Stimulated activated memory B cell treated with anti-CD40 and anti-IgM and Interleukin-4, amounts not matched to agents 10 μg/mL and 1 μg/mL and 100 μg/mL, for 72 hours (primary cell): ENCODE measurements at regions not wholly inside any gene's neighbourhood (a gene's known extent, or its start where the extent isn't known, plus 50 kb on each side); places are given as distances from the start of the nearest gene placed in this dataset.
A peak's percentile ranks its signal among the peaks of the same experiment; 100 is the strongest.

Experiments
- ATAC-seq: fragments of 150-1000 bp; cut with Tn5 transposase; 2 replicates; pipeline ENCODE4 v1.10.0; 2021
- H3K27ac Mint-ChIP-seq: one replicate; pipeline ENCODE4 v1.8.0; 2022; ENCODE audit warnings: mild to moderate bottlenecking, mixed read lengths
- H3K27me3 Mint-ChIP-seq: one replicate; pipeline ENCODE4 v1.8.0; 2022; ENCODE audit warnings: mixed read lengths
- H3K36me3 Mint-ChIP-seq: one replicate; pipeline ENCODE4 v1.8.0; 2022; ENCODE audit warnings: mixed read lengths
- H3K4me1 Mint-ChIP-seq: one replicate; pipeline ENCODE4 v1.8.0; 2022; ENCODE audit warnings: mixed read lengths
- H3K4me3 Mint-ChIP-seq: one replicate; pipeline ENCODE4 v1.8.0; 2022; ENCODE audit warnings: mild to moderate bottlenecking, moderate library complexity, mixed read lengths
- H3K9me3 Mint-ChIP-seq: one replicate; pipeline ENCODE4 v1.8.0; 2022; ENCODE audit warnings: mixed read lengths

GRCh38 chr12:13371797-13372196 lies 175.3 kb downstream of the EMP1 start:
- Mint-ChIP-seq H3K4me3 (no peak overlapping the region), H3K9me3 (no peaks in the 10 kb centered on the region), H3K27me3 (no peaks in the 10 kb centered on the region), H3K4me1 (peaks cover 11% of the 10 kb centered on the region), H3K27ac (no peak overlapping the region), H3K36me3 (no peaks in the 10 kb centered on the region)
- ATAC-seq: no peak

- Mint-ChIP-seq H3K27me3 (no peaks in the 10 kb centered on the region), H3K9me3 (no peaks in the 10 kb centered on the region), H3K27ac (no peak overlapping the region), H3K36me3 (no peaks in the 10 kb centered on the region), H3K4me1 (peaks cover 11% of the 10 kb centered on the region), H3K4me3 (no peak overlapping the region)
- no peak for ATAC-seq
These were observed 174.8 kb downstream of the EMP1 start for GRCh38 chr12:13371367-13371766.

DNA sequence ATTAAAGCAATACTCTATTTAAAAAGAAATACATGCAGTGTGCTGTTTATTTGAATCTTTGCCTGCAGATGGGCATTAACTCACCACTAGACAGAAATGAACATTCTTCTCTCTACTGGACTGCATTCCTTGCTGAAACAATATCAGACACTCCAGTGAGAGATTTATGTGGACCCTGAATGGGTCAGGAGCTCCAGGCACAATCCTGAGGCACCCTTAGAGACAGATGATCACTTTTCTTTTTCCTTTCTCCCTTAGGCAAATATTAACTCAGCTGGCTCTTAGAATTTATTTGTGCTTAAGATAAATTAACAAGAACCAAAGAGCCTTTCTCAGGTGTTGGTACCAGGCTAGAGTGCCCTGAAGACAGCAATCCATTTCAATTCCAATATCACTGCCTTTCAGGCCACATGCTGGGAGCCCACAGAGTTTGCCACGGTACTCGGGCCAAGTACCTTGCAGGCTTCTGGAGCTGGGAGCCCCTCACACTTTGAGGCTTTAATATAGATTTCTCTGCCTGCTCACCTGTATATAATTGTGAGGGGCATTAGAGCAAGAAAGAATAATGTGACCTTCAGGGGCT lies 173.0 kb downstream of the EMP1 start:
- Mint-ChIP-seq H3K36me3 (no peaks in the 10 kb centered on the region), H3K9me3 (no peaks in the 10 kb centered on the region), H3K27me3 (no peaks in the 10 kb centered on the region), H3K4me3 (no peak overlapping the region), H3K27ac (no peak overlapping the region), H3K4me1 (peaks cover 11% of the 10 kb centered on the region)
- ATAC-seq: no peak

DNA sequence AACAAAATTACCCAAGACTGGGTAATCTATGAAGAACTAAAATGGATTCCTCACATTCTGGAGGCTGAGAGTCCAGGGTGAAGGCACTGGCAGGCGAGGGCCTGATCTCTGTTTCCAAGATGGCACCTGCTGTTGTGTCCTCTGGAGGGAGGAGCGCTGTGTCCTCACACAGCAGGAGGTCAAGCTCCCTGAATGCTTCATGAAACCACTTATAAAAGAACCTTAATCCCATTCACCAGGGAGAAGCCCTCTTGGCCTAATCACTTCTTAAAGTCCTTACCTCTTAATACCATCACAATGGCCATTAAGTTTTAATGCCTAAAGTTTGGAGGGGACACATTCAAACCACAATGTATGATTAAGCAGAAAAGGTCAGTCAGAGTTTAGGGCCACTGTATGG lies 172.4 kb downstream of the EMP1 start:
- Mint-ChIP-seq H3K9me3 (no peaks in the 10 kb centered on the region), H3K4me3 (no peak overlapping the region), H3K27ac (no peak overlapping the region), H3K4me1 (peaks cover 11% of the 10 kb centered on the region), H3K36me3 (no peaks in the 10 kb centered on the region), H3K27me3 (no peaks in the 10 kb centered on the region)
- no peak for ATAC-seq

- H3K9me3 Mint-ChIP-seq: no peaks in the 10 kb centered on the region
- H3K36me3 Mint-ChIP-seq: no peaks in the 10 kb centered on the region
- H3K4me1 Mint-ChIP-seq: peaks cover 11% of the 10 kb centered on the region
- no peak overlapping the region for H3K4me3 Mint-ChIP-seq
- H3K27me3 Mint-ChIP-seq: no peaks in the 10 kb centered on the region
- ATAC-seq: no peak
- H3K27ac Mint-ChIP-seq: no peak overlapping the region
These were observed 171.9 kb downstream of the EMP1 start for GRCh38 chr12:13368431-13368830.

- no peak overlapping the region for H3K4me3 Mint-ChIP-seq
- H3K9me3 Mint-ChIP-seq: no peaks in the 10 kb centered on the region
- H3K27ac Mint-ChIP-seq: no peak overlapping the region
- peaks cover 11% of the 10 kb centered on the region for H3K4me1 Mint-ChIP-seq
- ATAC-seq: no peak
- H3K36me3 Mint-ChIP-seq: no peaks in the 10 kb centered on the region
- no peaks in the 10 kb centered on the region for H3K27me3 Mint-ChIP-seq
These were observed 171.4 kb downstream of the EMP1 start for GRCh38 chr12:13367973-13368372.

DNA sequence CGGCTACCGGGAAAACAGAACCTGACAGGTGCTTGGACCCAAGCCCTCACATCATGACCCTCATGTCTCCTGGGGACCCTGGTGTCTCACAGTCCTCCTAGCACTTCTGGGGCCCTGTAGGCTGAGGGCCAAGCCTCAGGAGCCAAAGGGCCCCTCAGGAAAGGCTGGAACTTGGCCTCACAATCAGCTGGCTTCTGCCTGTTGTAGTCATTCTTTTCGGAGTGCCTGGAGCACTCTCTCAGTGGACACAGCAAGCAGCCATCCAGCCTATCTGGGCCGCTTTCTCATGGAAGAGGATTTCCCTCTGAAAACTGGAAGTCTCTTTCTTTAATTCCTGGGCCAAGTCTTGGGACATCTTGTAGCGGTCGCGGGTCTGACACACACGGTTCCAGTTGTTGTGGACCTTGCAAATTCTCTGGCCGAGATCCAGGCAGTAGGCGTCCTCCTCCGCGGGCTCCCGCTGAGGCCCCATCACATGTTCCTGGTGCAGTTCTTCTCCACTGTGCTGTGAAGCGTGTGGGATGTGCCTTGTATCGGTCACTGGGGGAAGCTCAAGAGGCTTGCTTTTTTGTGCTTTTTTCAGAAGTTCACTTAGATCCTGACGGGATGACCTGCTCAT lies 169.3 kb downstream of the EMP1 start:
- ATAC-seq: no peak
- Mint-ChIP-seq H3K36me3 (no peaks in the 10 kb centered on the region), H3K27ac (no peak overlapping the region), H3K9me3 (no peaks in the 10 kb centered on the region), H3K4me1 (peaks cover 8% of the 10 kb centered on the region), H3K4me3 (no peak overlapping the region), H3K27me3 (peaks cover 10% of the 10 kb centered on the region)

GRCh38 chr12:13362260-13362841 lies 165.8 kb downstream of the EMP1 start:
- H3K36me3 Mint-ChIP-seq: no peaks in the 10 kb centered on the region
- no peak overlapping the region for H3K27ac Mint-ChIP-seq
- peaks cover 5% of the 10 kb centered on the region for H3K4me1 Mint-ChIP-seq
- ATAC-seq: peak; percentile 86
- H3K27me3 Mint-ChIP-seq: peaks cover 34% of the 10 kb centered on the region
- H3K9me3 Mint-ChIP-seq: no peaks in the 10 kb centered on the region
- no peak overlapping the region for H3K4me3 Mint-ChIP-seq

GRCh38 chr12:13359636-13360035 lies 163.1 kb downstream of the EMP1 start:
- no peaks in the 10 kb centered on the region for H3K36me3 Mint-ChIP-seq
- no peak overlapping the region for H3K4me3 Mint-ChIP-seq
- no peaks in the 10 kb centered on the region for H3K9me3 Mint-ChIP-seq
- H3K4me1 Mint-ChIP-seq: peaks cover 5% of the 10 kb centered on the region
- H3K27me3 Mint-ChIP-seq: peaks cover 34% of the 10 kb centered on the region
- ATAC-seq: no peak
- no peak overlapping the region for H3K27ac Mint-ChIP-seq

GRCh38 chr12:13358391-13358905 lies 161.9 kb downstream of the EMP1 start:
- peaks cover 5% of the 10 kb centered on the region for H3K4me1 Mint-ChIP-seq
- peaks cover 34% of the 10 kb centered on the region for H3K27me3 Mint-ChIP-seq
- no peak for ATAC-seq
- no peak overlapping the region for H3K4me3 Mint-ChIP-seq
- H3K27ac Mint-ChIP-seq: no peak overlapping the region
- no peaks in the 10 kb centered on the region for H3K9me3 Mint-ChIP-seq
- H3K36me3 Mint-ChIP-seq: no peaks in the 10 kb centered on the region

DNA sequence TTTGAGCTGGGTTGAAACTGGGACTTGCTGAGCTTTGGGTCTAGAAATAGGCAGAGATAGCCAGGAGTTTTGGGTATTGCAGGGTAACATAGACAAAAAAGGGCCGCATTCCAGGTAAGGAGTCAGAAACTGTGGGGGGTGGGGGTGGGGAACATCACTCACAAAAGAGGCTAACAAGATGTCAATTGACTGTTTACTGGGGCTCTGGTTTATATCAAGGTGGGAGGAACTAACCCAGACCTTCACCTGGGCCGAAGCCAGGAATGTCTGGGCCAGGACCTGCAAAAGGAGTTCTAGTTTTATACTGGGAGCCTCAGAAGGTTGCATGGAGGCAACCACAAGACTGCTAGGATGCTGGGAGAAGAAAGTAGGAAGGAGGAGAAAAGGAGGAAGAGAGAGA lies 154.4 kb downstream of the EMP1 start:
- no peak for ATAC-seq
- H3K27ac Mint-ChIP-seq: no peak overlapping the region
- H3K4me3 Mint-ChIP-seq: no peak overlapping the region
- no peaks in the 10 kb centered on the region for H3K4me1 Mint-ChIP-seq
- H3K9me3 Mint-ChIP-seq: no peaks in the 10 kb centered on the region
- H3K27me3 Mint-ChIP-seq: peaks cover 30% of the 10 kb centered on the region
- no peaks in the 10 kb centered on the region for H3K36me3 Mint-ChIP-seq

DNA sequence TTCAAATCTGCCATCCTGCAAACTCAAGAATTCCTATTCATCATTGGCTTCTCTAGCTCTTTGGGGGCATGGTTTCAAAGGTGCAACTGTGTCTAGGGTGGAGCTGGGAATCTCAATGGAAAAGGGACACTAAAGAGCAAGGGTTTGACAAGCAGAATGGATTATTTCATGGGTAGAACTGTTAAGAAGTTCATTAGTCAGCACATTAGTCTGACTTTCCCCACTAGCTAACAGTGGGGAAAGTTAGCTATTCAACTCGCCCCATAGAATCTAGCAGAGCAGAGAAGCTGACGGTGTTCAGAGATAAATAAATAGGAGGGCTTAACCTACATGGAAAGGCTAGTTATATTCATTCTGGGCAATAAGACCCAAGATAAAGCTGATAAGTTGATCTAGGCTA lies 153.9 kb downstream of the EMP1 start:
- Mint-ChIP-seq H3K27ac (no peak overlapping the region), H3K27me3 (peaks cover 30% of the 10 kb centered on the region), H3K9me3 (no peaks in the 10 kb centered on the region), H3K36me3 (no peaks in the 10 kb centered on the region), H3K4me3 (no peak overlapping the region), H3K4me1 (no peaks in the 10 kb centered on the region)
- ATAC-seq: no peak

- Mint-ChIP-seq H3K9me3 (no peaks in the 10 kb centered on the region), H3K27me3 (peaks cover 30% of the 10 kb centered on the region), H3K27ac (no peak overlapping the region), H3K36me3 (no peaks in the 10 kb centered on the region), H3K4me3 (no peak overlapping the region), H3K4me1 (no peaks in the 10 kb centered on the region)
- no peak for ATAC-seq
These were observed 151.9 kb downstream of the EMP1 start for GRCh38 chr12:13348464-13348863.

DNA sequence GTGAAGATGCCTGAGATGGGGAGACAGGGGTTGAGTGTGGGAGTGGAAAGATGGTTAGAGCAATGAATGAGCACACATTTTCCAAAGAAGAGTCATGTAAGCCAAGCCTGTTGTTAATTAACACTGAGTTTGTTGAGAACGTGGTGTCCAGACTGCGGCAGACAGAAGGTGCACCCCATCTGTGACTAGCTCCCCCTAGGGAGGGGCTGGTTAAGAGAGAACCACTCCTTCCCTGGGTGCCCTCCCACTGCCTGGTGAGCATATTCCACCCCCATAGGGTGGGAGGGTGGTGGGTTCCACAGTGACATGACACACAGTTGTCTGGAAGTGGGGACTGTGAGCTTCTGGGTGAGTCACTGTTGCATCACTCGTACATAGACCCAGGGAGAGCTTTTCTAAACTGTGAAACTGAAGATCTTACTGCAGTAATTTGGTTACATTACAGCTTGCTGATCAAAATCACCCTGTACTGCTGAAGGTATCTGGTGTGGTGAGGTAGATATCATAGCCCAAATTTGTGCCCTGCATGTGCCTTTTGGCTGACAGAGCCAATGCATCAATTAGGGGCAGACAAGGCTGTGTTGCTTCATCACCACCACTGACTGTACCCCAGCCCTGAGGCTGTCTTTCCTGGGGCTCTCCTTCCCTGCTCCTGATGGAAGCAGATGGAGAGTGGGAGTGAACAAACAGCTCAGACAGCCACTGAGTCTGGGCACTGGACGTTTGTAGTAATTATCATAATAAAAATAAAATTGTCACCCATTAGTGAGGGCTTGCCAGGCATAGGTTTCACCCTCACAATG lies 150.9 kb downstream of the EMP1 start:
- no peaks in the 10 kb centered on the region for H3K4me1 Mint-ChIP-seq
- H3K27me3 Mint-ChIP-seq: peaks cover 25% of the 10 kb centered on the region
- H3K27ac Mint-ChIP-seq: no peak overlapping the region
- H3K9me3 Mint-ChIP-seq: no peaks in the 10 kb centered on the region
- H3K36me3 Mint-ChIP-seq: no peaks in the 10 kb centered on the region
- peak; percentile 59 for ATAC-seq
- no peak overlapping the region for H3K4me3 Mint-ChIP-seq

DNA sequence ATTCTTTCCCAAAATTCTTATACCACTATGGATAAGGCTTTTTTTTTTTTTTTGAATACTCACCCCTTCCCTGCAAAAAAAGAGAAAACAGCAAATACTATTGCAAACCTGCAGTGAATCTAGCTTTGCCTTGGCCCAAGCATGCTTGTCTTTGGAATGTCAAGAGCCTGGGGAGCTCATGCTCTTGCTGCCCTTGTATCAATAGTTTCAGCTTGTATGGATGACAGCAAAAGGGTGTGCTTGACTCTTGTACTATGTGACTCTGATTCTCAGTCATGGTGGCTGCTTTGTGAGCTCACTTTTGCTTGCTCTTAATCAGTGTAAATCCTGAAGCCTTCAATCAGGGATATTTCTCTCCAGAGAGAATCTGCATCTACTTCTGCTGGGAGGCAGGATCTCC lies 149.2 kb downstream of the EMP1 start:
- H3K4me1 Mint-ChIP-seq: no peaks in the 10 kb centered on the region
- H3K27ac Mint-ChIP-seq: no peak overlapping the region
- no peaks in the 10 kb centered on the region for H3K36me3 Mint-ChIP-seq
- peaks cover 25% of the 10 kb centered on the region for H3K27me3 Mint-ChIP-seq
- H3K4me3 Mint-ChIP-seq: no peak overlapping the region
- H3K9me3 Mint-ChIP-seq: peaks cover 6% of the 10 kb centered on the region
- no peak for ATAC-seq
